GM12878 (cell line): ENCODE measurements at regions not wholly inside any gene's neighbourhood (a gene's known extent, or its start where the extent isn't known, plus 50 kb on each side); places are given as distances from the start of the nearest gene placed in this dataset.

Source experiments
- ATAC-seq: fragments of 200-7000 bp; cut with Tn5 transposase; 3 replicates; pipeline ENCODE4 v1.9.1; 2020; ENCODE audit warnings: mild to moderate bottlenecking, moderate library complexity
- BruUV-seq: library from RNA; stranded (reverse); fragments of 400-500 nt; replicated peaks from 2 replicates; lab custom pipeline; 2021; lab: Mats Ljungman, UMichigan
- CTCF ChIA-PET: fragments of 300-600 bp; sonication (Branson Sonifier 250); formaldehyde crosslinking; extraction: SDS; loops from one replicate; lab custom pipeline; 2021; ENCODE audit warnings: inconsistent platforms; lab: Yijun Ruan, JAX
- POLR2A ChIA-PET: fragments of 350-600 bp; formaldehyde crosslinking; extraction: SDS; loops from one replicate; lab custom pipeline; 2021; ENCODE audit warnings: inconsistent platforms; lab: Charles Lee
- RAD21 ChIA-PET: fragments of 300-600 bp; sonication (Branson Sonifier 250); formaldehyde crosslinking; loops from one replicate; lab custom pipeline; 2023; ENCODE audit warnings: antibody characterized with exemption; ENCODE audit not compliant: unreplicated experiment; lab: Charles Lee
- SMC1A ChIA-PET: fragments of 300-600 bp; sonication (Branson Sonifier 250); formaldehyde crosslinking; loops from one replicate; lab custom pipeline; 2023; ENCODE audit not compliant: unreplicated experiment, uncharacterized antibody; lab: Charles Lee
- DNase-seq: peaks from one replicate; pipeline ENCODE4 v3.0.0-alpha.2; 2011; ENCODE audit warnings: low read depth, low spot score
- FAIRE-seq: peaks from 3 replicates; lab custom pipeline; 2011; peaks lifted over from hg19 to GRCh38; lab: Jason Lieb, UNC
- H2AFZ ChIP-seq: 2 replicates; pipeline ENCODE4 v1.6.0; 2011; ENCODE audit warnings: low read depth, low read length, control low read depth; ENCODE audit not compliant: control insufficient read depth
- H3K27ac ChIP-seq: 2 replicates; pipeline ENCODE4 v1.5.1; 2011; ENCODE audit warnings: control low read depth; ENCODE audit not compliant: control insufficient read depth, insufficient read depth
- H3K27me3 ChIP-seq, 2 experiments: replicated peaks in 1 of 2; 2 replicates each; pipeline versions ENCODE4 v1.6.0 to v1.6.1; 2011; ENCODE audit warnings: low read length in 1 of 2; ENCODE audit not compliant: control insufficient read depth in 2 of 2, insufficient read depth in 2 of 2
- H3K36me3 ChIP-seq, 2 experiments: 2 replicates each; pipeline ENCODE4 v1.5.1; 2011; ENCODE audit warnings: low read length in 1 of 2; ENCODE audit not compliant: control insufficient read depth in 2 of 2, insufficient read depth in 2 of 2
- H3K4me1 ChIP-seq: 2 replicates; pipeline ENCODE4 v1.6.1; 2011; ENCODE audit warnings: mild to moderate bottlenecking, low read length, moderate library complexity, mixed read lengths; ENCODE audit not compliant: control insufficient read depth, insufficient read depth
- H3K4me2 ChIP-seq: 2 replicates; pipeline ENCODE4 v1.6.0; 2011; ENCODE audit warnings: control low read depth; ENCODE audit not compliant: control insufficient read depth, insufficient read depth
- H3K4me3 ChIP-seq: fragments of 200-600 bp; sonication (generic); 2 replicates; pipeline ENCODE4 v1.5.1; 2016
- H3K79me2 ChIP-seq: 2 replicates; pipeline ENCODE4 v1.6.0; 2011; ENCODE audit warnings: low read length; ENCODE audit not compliant: control insufficient read depth, insufficient read depth
- H3K9ac ChIP-seq: 2 replicates; pipeline ENCODE4 v1.8.0; 2011; ENCODE audit warnings: low read length, control low read depth, mixed read lengths; ENCODE audit not compliant: control insufficient read depth, insufficient read depth
- H3K9me3 ChIP-seq: replicated peaks from 3 replicates; pipeline ENCODE4 v1.5.1; 2011; ENCODE audit warnings: mild to moderate bottlenecking, low read length; ENCODE audit not compliant: control insufficient read depth, insufficient read depth
- H4K20me1 ChIP-seq: 2 replicates; pipeline ENCODE4 v1.6.0; 2011; ENCODE audit not compliant: control insufficient read depth, insufficient read depth
- CBX3 ChIP-seq: fragments of 200-600 bp; sonication (generic); IDR thresholded peaks from 2 replicates; pipeline ENCODE4 v1.6.1; 2016; ENCODE audit warnings: low read depth, borderline replicate concordance
- EED ChIP-seq: sonication (generic); IDR thresholded peaks from 2 replicates; pipeline ENCODE4 v1.6.1; 2016; ENCODE audit warnings: antibody characterized with exemption, low read depth
- GATAD2B ChIP-seq: fragments of 450-650 bp; conservative IDR thresholded peaks from 2 replicates; pipeline ENCODE4 v1.6.1; 2017; ENCODE audit warnings: low read depth, mild to moderate bottlenecking, moderate library complexity
- HDGF ChIP-seq: fragments of 450-650 bp; IDR thresholded peaks from 2 replicates; pipeline ENCODE4 v1.6.1; 2016; ENCODE audit warnings: antibody characterized with exemption
- IKZF2 ChIP-seq, 2 experiments: fragments of 450-650 bp; IDR thresholded peaks; 2 replicates each; pipeline ENCODE4 v1.6.1; 2017; ENCODE audit warnings: mild to moderate bottlenecking in 2 of 2, moderate library complexity in 2 of 2
- MTA2 ChIP-seq: fragments of 450-650 bp; IDR thresholded peaks from 2 replicates; pipeline ENCODE4 v1.6.1; 2016; ENCODE audit warnings: low read depth, mild to moderate bottlenecking, moderate library complexity
- NRF1 ChIP-seq: conservative IDR thresholded peaks from 2 replicates; pipeline ENCODE4 v1.6.1; 2011; ENCODE audit warnings: mild to moderate bottlenecking, low read depth, low read length, improper control_type of control experiment
- PAX8 ChIP-seq: fragments of 450-650 bp; IDR thresholded peaks from 2 replicates; pipeline ENCODE4 v1.6.1; 2017; ENCODE audit warnings: mild to moderate bottlenecking, moderate library complexity
- SREBF1 ChIP-seq: IDR thresholded peaks from 2 replicates; pipeline ENCODE4 v1.6.1; 2012; ENCODE audit warnings: mild to moderate bottlenecking, low read length
- ZBED1 ChIP-seq: IDR thresholded peaks from 2 replicates; pipeline ENCODE4 v1.6.1; 2016; ENCODE audit warnings: borderline replicate concordance
- ZNF24 ChIP-seq: fragments of 450-650 bp; IDR thresholded peaks from 2 replicates; pipeline ENCODE4 v1.6.1; 2017; ENCODE audit warnings: antibody characterized with exemption, mild to moderate bottlenecking
- ZNF622 ChIP-seq: fragments of 450-650 bp; IDR thresholded peaks from 2 replicates; pipeline ENCODE4 v1.6.1; 2017; ENCODE audit warnings: mild to moderate bottlenecking, inconsistent platforms
- WGBS: methylation state at CpG from one replicate; pipeline ENCODE4 v1.1.6; 2016; ENCODE audit warnings: low lambda C conversion rate; ENCODE audit not compliant: insufficient replicate concordance, insufficient coverage; ENCODE audit errors: missing lambda C conversion rate; 5-methylcytosine and 5-hydroxymethylcytosine counted together
- in situ Hi-C: fragments of 300-500 bp; cut with MboI; formaldehyde crosslinking; loops from 9 replicates; pipeline ENCODE4 v1.14.3; 2018; ENCODE audit warnings: mixed read lengths
- intact Hi-C: fragments of 100-400 bp; cut with micrococcal nuclease; formaldehyde crosslinking; loops from one replicate; pipeline ENCODE4 v1.14.2; 2022; ENCODE audit not compliant: unreplicated experiment
- TF ChIP-seq, protein P1 (sequence below): fragments of 450-650 bp; conservative IDR thresholded peaks from 2 replicates; pipeline ENCODE4 v1.6.1; 2017; ENCODE audit warnings: mild to moderate bottlenecking, moderate library complexity
- TF ChIP-seq, protein P2 (sequence below): fragments of 450-650 bp; IDR thresholded peaks from 2 replicates; pipeline ENCODE4 v1.6.1; 2017; ENCODE audit warnings: borderline replicate concordance
- TF ChIP-seq, protein P3 (sequence below): fragments of 450-650 bp; IDR thresholded peaks from 2 replicates; pipeline ENCODE4 v1.6.1; 2017; ENCODE audit warnings: mild to moderate bottlenecking
- TF ChIP-seq, protein P4 (sequence below): fragments of 450-650 bp; IDR thresholded peaks from 2 replicates; pipeline ENCODE4 v1.6.1; 2016; ENCODE audit warnings: mild to moderate bottlenecking, moderate library complexity, borderline replicate concordance

DNA sequence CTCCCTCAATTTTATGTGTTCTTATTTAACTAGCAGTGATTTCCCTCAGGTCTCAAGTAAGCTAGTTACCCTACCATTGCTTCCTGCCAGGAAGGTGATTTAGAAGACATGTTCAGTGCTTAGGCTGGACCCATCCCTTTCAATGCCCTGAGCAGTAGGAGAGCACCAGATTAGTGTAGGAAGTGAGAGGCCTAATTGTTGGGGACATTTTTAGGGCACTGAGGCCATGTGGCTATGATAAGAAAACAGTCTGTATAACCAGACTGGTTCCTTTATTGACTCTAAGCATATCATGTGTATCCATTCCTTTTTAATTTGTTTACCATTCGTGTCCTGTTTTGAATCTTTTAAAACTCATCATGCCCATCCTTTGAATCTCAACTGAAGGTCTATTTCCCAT lies 312.3 kb upstream of the PRR16 start:
- ChIA-PET POLR2A (no interaction called here), CTCF (no interaction called here), SMC1A (no interaction called here), RAD21 (no interaction called here)
- H3K9ac ChIP-seq: no peak overlapping the region
- TF ChIP-seq CBX3 (no peak), MTA2 (no peak), PAX8 (no peak), ZNF24 (no peak), ZBED1 (no peak), ZNF622 (no peak), HDGF (no peak), GATAD2B (no peak), IKZF2 (IDR thresholded peaks at IDR 0.05) (no peak), EED (no peak), NRF1 (no peak), SREBF1 (no peak)
- TF ChIP-seq, protein P1, sequence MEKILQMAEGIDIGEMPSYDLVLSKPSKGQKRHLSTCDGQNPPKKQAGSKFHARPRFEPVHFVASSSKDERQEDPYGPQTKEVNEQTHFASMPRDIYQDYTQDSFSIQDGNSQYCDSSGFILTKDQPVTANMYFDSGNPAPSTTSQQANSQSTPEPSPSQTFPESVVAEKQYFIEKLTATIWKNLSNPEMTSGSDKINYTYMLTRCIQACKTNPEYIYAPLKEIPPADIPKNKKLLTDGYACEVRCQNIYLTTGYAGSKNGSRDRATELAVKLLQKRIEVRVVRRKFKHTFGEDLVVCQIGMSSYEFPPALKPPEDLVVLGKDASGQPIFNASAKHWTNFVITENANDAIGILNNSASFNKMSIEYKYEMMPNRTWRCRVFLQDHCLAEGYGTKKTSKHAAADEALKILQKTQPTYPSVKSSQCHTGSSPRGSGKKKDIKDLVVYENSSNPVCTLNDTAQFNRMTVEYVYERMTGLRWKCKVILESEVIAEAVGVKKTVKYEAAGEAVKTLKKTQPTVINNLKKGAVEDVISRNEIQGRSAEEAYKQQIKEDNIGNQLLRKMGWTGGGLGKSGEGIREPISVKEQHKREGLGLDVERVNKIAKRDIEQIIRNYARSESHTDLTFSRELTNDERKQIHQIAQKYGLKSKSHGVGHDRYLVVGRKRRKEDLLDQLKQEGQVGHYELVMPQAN: no peak
- TF ChIP-seq, protein P2, sequence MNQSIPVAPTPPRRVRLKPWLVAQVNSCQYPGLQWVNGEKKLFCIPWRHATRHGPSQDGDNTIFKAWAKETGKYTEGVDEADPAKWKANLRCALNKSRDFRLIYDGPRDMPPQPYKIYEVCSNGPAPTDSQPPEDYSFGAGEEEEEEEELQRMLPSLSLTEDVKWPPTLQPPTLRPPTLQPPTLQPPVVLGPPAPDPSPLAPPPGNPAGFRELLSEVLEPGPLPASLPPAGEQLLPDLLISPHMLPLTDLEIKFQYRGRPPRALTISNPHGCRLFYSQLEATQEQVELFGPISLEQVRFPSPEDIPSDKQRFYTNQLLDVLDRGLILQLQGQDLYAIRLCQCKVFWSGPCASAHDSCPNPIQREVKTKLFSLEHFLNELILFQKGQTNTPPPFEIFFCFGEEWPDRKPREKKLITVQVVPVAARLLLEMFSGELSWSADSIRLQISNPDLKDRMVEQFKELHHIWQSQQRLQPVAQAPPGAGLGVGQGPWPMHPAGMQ: no peak
- TF ChIP-seq, protein P3, sequence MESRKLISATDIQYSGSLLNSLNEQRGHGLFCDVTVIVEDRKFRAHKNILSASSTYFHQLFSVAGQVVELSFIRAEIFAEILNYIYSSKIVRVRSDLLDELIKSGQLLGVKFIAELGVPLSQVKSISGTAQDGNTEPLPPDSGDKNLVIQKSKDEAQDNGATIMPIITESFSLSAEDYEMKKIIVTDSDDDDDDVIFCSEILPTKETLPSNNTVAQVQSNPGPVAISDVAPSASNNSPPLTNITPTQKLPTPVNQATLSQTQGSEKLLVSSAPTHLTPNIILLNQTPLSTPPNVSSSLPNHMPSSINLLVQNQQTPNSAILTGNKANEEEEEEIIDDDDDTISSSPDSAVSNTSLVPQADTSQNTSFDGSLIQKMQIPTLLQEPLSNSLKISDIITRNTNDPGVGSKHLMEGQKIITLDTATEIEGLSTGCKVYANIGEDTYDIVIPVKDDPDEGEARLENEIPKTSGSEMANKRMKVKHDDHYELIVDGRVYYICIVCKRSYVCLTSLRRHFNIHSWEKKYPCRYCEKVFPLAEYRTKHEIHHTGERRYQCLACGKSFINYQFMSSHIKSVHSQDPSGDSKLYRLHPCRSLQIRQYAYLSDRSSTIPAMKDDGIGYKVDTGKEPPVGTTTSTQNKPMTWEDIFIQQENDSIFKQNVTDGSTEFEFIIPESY: no peak
- TF ChIP-seq, protein P4, sequence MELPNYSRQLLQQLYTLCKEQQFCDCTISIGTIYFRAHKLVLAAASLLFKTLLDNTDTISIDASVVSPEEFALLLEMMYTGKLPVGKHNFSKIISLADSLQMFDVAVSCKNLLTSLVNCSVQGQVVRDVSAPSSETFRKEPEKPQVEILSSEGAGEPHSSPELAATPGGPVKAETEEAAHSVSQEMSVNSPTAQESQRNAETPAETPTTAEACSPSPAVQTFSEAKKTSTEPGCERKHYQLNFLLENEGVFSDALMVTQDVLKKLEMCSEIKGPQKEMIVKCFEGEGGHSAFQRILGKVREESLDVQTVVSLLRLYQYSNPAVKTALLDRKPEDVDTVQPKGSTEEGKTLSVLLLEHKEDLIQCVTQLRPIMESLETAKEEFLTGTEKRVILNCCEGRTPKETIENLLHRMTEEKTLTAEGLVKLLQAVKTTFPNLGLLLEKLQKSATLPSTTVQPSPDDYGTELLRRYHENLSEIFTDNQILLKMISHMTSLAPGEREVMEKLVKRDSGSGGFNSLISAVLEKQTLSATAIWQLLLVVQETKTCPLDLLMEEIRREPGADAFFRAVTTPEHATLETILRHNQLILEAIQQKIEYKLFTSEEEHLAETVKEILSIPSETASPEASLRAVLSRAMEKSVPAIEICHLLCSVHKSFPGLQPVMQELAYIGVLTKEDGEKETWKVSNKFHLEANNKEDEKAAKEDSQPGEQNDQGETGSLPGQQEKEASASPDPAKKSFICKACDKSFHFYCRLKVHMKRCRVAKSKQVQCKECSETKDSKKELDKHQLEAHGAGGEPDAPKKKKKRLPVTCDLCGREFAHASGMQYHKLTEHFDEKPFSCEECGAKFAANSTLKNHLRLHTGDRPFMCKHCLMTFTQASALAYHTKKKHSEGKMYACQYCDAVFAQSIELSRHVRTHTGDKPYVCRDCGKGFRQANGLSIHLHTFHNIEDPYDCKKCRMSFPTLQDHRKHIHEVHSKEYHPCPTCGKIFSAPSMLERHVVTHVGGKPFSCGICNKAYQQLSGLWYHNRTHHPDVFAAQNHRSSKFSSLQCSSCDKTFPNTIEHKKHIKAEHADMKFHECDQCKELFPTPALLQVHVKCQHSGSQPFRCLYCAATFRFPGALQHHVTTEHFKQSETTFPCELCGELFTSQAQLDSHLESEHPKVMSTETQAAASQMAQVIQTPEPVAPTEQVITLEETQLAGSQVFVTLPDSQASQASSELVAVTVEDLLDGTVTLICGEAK: no peak
- 0% methylated on average over 1 of the region's 1 CpG for WGBS
- no peak overlapping the region for H3K27ac ChIP-seq
- FAIRE-seq (no peak), DNase-seq (no peak), ATAC-seq (no peak)
- no peak overlapping the region for H2AFZ ChIP-seq
- no peaks in the 10 kb centered on the region for H3K9me3 ChIP-seq
- no peaks in the 10 kb centered on the region for H3K4me1 ChIP-seq
- H3K4me3 ChIP-seq: no peak overlapping the region
- no peaks in the 10 kb centered on the region for H3K79me2 ChIP-seq
- BruUV-seq: no TSS peak
- no peaks in the 10 kb centered on the region for H3K36me3 ChIP-seq
- no peaks in the 10 kb centered on the region for H4K20me1 ChIP-seq
- no peaks in the 10 kb centered on the region for H3K27me3 ChIP-seq
- no peak overlapping the region for H3K4me2 ChIP-seq
- in situ Hi-C loops (no loop called here), intact Hi-C loops (no loop called here)
